Neural progenitor cell (in vitro differentiated cells): ENCODE measurements at regions not wholly inside any gene's neighbourhood (a gene's known extent, or its start where the extent isn't known, plus 50 kb on each side); places are given as distances from the start of the nearest gene placed in this dataset.

Source experiments
- CTCF ChIP-seq: fragments of 200-600 bp; sonication (generic); IDR thresholded peaks from 2 replicates; pipeline ENCODE4 v1.5.1; 2017; ENCODE audit warnings: antibody characterized with exemption, mild to moderate bottlenecking
- EZH2 ChIP-seq: fragments of 200-600 bp; sonication (generic); IDR thresholded peaks from 2 replicates; pipeline ENCODE4 v1.6.1; 2017; ENCODE audit warnings: antibody characterized with exemption, mild to moderate bottlenecking, moderate library complexity
- EZH2phosphoT487 ChIP-seq: fragments of 200-600 bp; sonication (generic); IDR thresholded peaks from 2 replicates; pipeline ENCODE4 v1.6.1; 2017; ENCODE audit warnings: antibody characterized with exemption

GRCh38 chr1:96992871-96993270, 271.3 kb downstream of the PTBP2 start:
- TF ChIP-seq CTCF (no peak), EZH2 (no peak), EZH2phosphoT487 (no peak)
